ENCODE measurements at regions not wholly inside any gene's neighbourhood (a gene's known extent, or its start where the extent isn't known, plus 50 kb on each side); places are given as distances from the start of the nearest gene placed in this dataset.

- TF ChIP-seq EZH2phosphoT487 (IDR thresholded peaks at IDR 0.05; ENCODE audit: insufficient read depth, low read depth) = no peak
- TF ChIP-seq EZH2 (IDR thresholded peaks at IDR 0.05; ENCODE audit: insufficient read depth, poor library complexity, severe bottlenecking) = no peak
- in situ Hi-C loops (cut with MboI) = no loop called here
- DNase-seq = no peak
- no peaks in the 10 kb centered on the region for H3K27me3 ChIP-seq (replicated peaks; ENCODE audit: insufficient read depth)
- no peaks in the 10 kb centered on the region for H3K4me1 ChIP-seq (ENCODE audit: insufficient read depth)
- H3K4me2 ChIP-seq (ENCODE audit: unreplicated experiment) = no peak overlapping the region
- no peaks in the 10 kb centered on the region for H3F3A ChIP-seq (ENCODE audit: insufficient read depth)
- no peak overlapping the region for H3K9ac ChIP-seq
- no peaks in the 10 kb centered on the region; the same call in 1 of the 2 replicates for H3K36me3 ChIP-seq (ENCODE audit: low read depth)
- no peak overlapping the region for H3K27ac ChIP-seq
- H3K4me3 ChIP-seq = no peak overlapping the region
- H4K20me1 ChIP-seq (ENCODE audit: insufficient read depth) = no peaks in the 10 kb centered on the region
- H3K9me2 ChIP-seq (ENCODE audit: insufficient read depth) = no peaks in the 10 kb centered on the region
- no peaks in the 10 kb centered on the region for H3K79me2 ChIP-seq (ENCODE audit: insufficient read depth)
- no peak overlapping the region for H2AFZ ChIP-seq
- no peaks in the 10 kb centered on the region for H3K9me3 ChIP-seq (ENCODE audit: low read depth)
- WGBS, 2 experiments (ENCODE audit: low coverage in 1 of 2, low lambda C conversion rate in 2 of 2, missing lambda C conversion rate in 2 of 2) = 77 to 83% methylated on average over 4 of the region's 4 CpGs
These were observed 609.5 kb upstream of the RGMB start for GRCh38 chr5:98163796-98164493.

GRCh38 chr5:98168871-98169270, 604.6 kb upstream of the RGMB start:
- H3K4me1 ChIP-seq (ENCODE audit: insufficient read depth) = peaks cover 5% of the 10 kb centered on the region; the same call in 1 of the 2 replicates
- no peak overlapping the region for H3K9ac ChIP-seq
- H3K9me3 ChIP-seq (ENCODE audit: low read depth) = no peaks in the 10 kb centered on the region
- 11 to 16% methylated on average over 2 of the region's 2 CpGs for WGBS, 2 experiments (ENCODE audit: low coverage in 1 of 2, low lambda C conversion rate in 2 of 2, missing lambda C conversion rate in 2 of 2)
- no peak overlapping the region for H3K4me2 ChIP-seq (ENCODE audit: unreplicated experiment)
- in situ Hi-C loops (cut with MboI) = no loop called here
- H3K4me3 ChIP-seq = no peak overlapping the region
- H3K79me2 ChIP-seq (ENCODE audit: insufficient read depth) = no peaks in the 10 kb centered on the region
- no peaks in the 10 kb centered on the region for H3K27me3 ChIP-seq (replicated peaks; ENCODE audit: insufficient read depth)
- peak overlapping the region; percentile 5; the same call in 1 of the 2 replicates for H2AFZ ChIP-seq
- H3F3A ChIP-seq (ENCODE audit: insufficient read depth) = no peaks in the 10 kb centered on the region
- TF ChIP-seq EZH2 (IDR thresholded peaks at IDR 0.05; ENCODE audit: insufficient read depth, poor library complexity, severe bottlenecking) (no peak), EZH2phosphoT487 (IDR thresholded peaks at IDR 0.05; ENCODE audit: insufficient read depth, low read depth) (no peak)
- H3K27ac ChIP-seq = no peak overlapping the region
- no peaks in the 10 kb centered on the region for H3K36me3 ChIP-seq (ENCODE audit: low read depth)
- no peaks in the 10 kb centered on the region for H3K9me2 ChIP-seq (ENCODE audit: insufficient read depth)
- no peak for DNase-seq
- H4K20me1 ChIP-seq (ENCODE audit: insufficient read depth) = no peaks in the 10 kb centered on the region

- in situ Hi-C loops (cut with MboI) = no loop called here
- Histone ChIP-seq H4K20me1 (ENCODE audit: insufficient read depth) (no peaks in the 10 kb centered on the region), H3K4me2 (ENCODE audit: unreplicated experiment) (no peak overlapping the region), H3K36me3 (ENCODE audit: low read depth) (no peaks in the 10 kb centered on the region), H3K9ac (no peak overlapping the region), H3K79me2 (ENCODE audit: insufficient read depth) (no peaks in the 10 kb centered on the region), H3K9me2 (ENCODE audit: insufficient read depth) (no peaks in the 10 kb centered on the region), H3K27ac (no peak overlapping the region), H3K4me1 (ENCODE audit: insufficient read depth) (peaks cover 8% of the 10 kb centered on the region; the same call in 1 of the 2 replicates), H3K27me3 (replicated peaks; ENCODE audit: insufficient read depth) (no peaks in the 10 kb centered on the region), H3F3A (ENCODE audit: insufficient read depth) (no peaks in the 10 kb centered on the region), H3K4me3 (no peak overlapping the region), H3K9me3 (ENCODE audit: low read depth) (no peaks in the 10 kb centered on the region), H2AFZ (no peak overlapping the region)
- WGBS, 2 experiments (ENCODE audit: low coverage in 1 of 2, low lambda C conversion rate in 2 of 2, missing lambda C conversion rate in 2 of 2) = 59 to 69% methylated on average over 5 of the region's 5 CpGs
- no peak for DNase-seq
- TF ChIP-seq EZH2phosphoT487 (IDR thresholded peaks at IDR 0.05; ENCODE audit: insufficient read depth, low read depth) (no peak), EZH2 (IDR thresholded peaks at IDR 0.05; ENCODE audit: insufficient read depth, poor library complexity, severe bottlenecking) (no peak)
These were observed 602.5 kb upstream of the RGMB start for GRCh38 chr5:98170994-98171393.

- no peaks in the 10 kb centered on the region for H3K9me3 ChIP-seq (ENCODE audit: low read depth)
- in situ Hi-C loops (cut with MboI) = no loop called here
- H3K4me3 ChIP-seq = no peak overlapping the region
- no peaks in the 10 kb centered on the region for H3K79me2 ChIP-seq (ENCODE audit: insufficient read depth)
- no peak for TF ChIP-seq EZH2 (IDR thresholded peaks at IDR 0.05; ENCODE audit: insufficient read depth, poor library complexity, severe bottlenecking)
- TF ChIP-seq EZH2phosphoT487 (IDR thresholded peaks at IDR 0.05; ENCODE audit: insufficient read depth, low read depth) = no peak
- no peaks in the 10 kb centered on the region for H3K36me3 ChIP-seq (ENCODE audit: low read depth)
- H3K27me3 ChIP-seq (replicated peaks; ENCODE audit: insufficient read depth) = no peaks in the 10 kb centered on the region
- no peaks in the 10 kb centered on the region for H4K20me1 ChIP-seq (ENCODE audit: insufficient read depth)
- H3K9ac ChIP-seq = no peak overlapping the region
- H2AFZ ChIP-seq = no peak overlapping the region
- peak; percentile 88 for DNase-seq
- no peaks in the 10 kb centered on the region for H3K9me2 ChIP-seq (ENCODE audit: insufficient read depth)
- H3K4me1 ChIP-seq (ENCODE audit: insufficient read depth) = peaks cover 8% of the 10 kb centered on the region; the same call in 1 of the 2 replicates
- H3K27ac ChIP-seq = no peak overlapping the region
- no peaks in the 10 kb centered on the region for H3F3A ChIP-seq (ENCODE audit: insufficient read depth)
- H3K4me2 ChIP-seq (ENCODE audit: unreplicated experiment) = no peak overlapping the region
These were observed 600.1 kb upstream of the RGMB start for GRCh38 chr5:98173334-98173733.

- no peak for TF ChIP-seq EZH2 (IDR thresholded peaks at IDR 0.05; ENCODE audit: insufficient read depth, poor library complexity, severe bottlenecking)
- no peak for TF ChIP-seq EZH2phosphoT487 (IDR thresholded peaks at IDR 0.05; ENCODE audit: insufficient read depth, low read depth)
- Histone ChIP-seq H3K4me1 (ENCODE audit: insufficient read depth) (peaks cover 11% of the 10 kb centered on the region), H3K36me3 (ENCODE audit: low read depth) (no peaks in the 10 kb centered on the region), H2AFZ (no peak overlapping the region), H3K9me3 (ENCODE audit: low read depth) (no peaks in the 10 kb centered on the region), H3F3A (ENCODE audit: insufficient read depth) (no peaks in the 10 kb centered on the region), H3K9ac (no peak overlapping the region), H3K27me3 (replicated peaks; ENCODE audit: insufficient read depth) (no peaks in the 10 kb centered on the region), H3K4me3 (no peak overlapping the region), H3K27ac (no peak overlapping the region), H3K9me2 (ENCODE audit: insufficient read depth) (no peaks in the 10 kb centered on the region), H3K4me2 (ENCODE audit: unreplicated experiment) (no peak overlapping the region), H3K79me2 (ENCODE audit: insufficient read depth) (no peaks in the 10 kb centered on the region), H4K20me1 (ENCODE audit: insufficient read depth) (no peaks in the 10 kb centered on the region)
- DNase-seq = no peak
- in situ Hi-C loops (cut with MboI) = no loop called here
These were observed 598.0 kb upstream of the RGMB start for GRCh38 chr5:98175474-98175873.

Data from GM23248 (cell line).